ENCODE measurements at regions not wholly inside any gene's neighbourhood (a gene's known extent, or its start where the extent isn't known, plus 50 kb on each side); places are given as distances from the start of the nearest gene placed in this dataset.

- no peak for DNase-seq (ENCODE audit: low spot score)
Measured at GRCh38 chr13:88592105-88592504, 920.9 kb downstream of the SLITRK5 start.

GRCh38 chr13:88601949-88602348, 930.8 kb downstream of the SLITRK5 start:
- DNase-seq (ENCODE audit: low spot score): no peak

GRCh38 chr13:88602786-88603777, 931.9 kb downstream of the SLITRK5 start:
- no peak for DNase-seq (ENCODE audit: low spot score)

- DNase-seq (ENCODE audit: low spot score): no peak
Measured at GRCh38 chr13:88617176-88617575, 946.0 kb downstream of the SLITRK5 start.

GRCh38 chr13:88622362-88622973, 951.3 kb downstream of the SLITRK5 start:
- DNase-seq (ENCODE audit: low spot score): no peak

GRCh38 chr13:88623150-88623549, 952.0 kb downstream of the SLITRK5 start:
- DNase-seq (ENCODE audit: low spot score): no peak

- DNase-seq (ENCODE audit: low spot score): no peak
Measured at GRCh38 chr13:88627071-88627470, 955.9 kb downstream of the SLITRK5 start.

GRCh38 chr13:88628882-88629281, 957.7 kb downstream of the SLITRK5 start:
- no peak for DNase-seq (ENCODE audit: low spot score)

- DNase-seq (ENCODE audit: low spot score): no peak
Measured at GRCh38 chr13:88637935-88638334, 966.8 kb downstream of the SLITRK5 start.

- no peak for DNase-seq (ENCODE audit: low spot score)
Measured at GRCh38 chr13:88643233-88643632, 972.1 kb downstream of the SLITRK5 start.

- no peak for DNase-seq (ENCODE audit: low spot score)
Measured at GRCh38 chr13:88648598-88649373, 977.6 kb downstream of the SLITRK5 start.

GRCh38 chr13:88649855-88650254, 978.7 kb downstream of the SLITRK5 start:
- no peak for DNase-seq (ENCODE audit: low spot score)

GRCh38 chr13:88651531-88651930, 980.4 kb downstream of the SLITRK5 start:
- DNase-seq (ENCODE audit: low spot score): no peak

- DNase-seq (ENCODE audit: low spot score): no peak
Measured at GRCh38 chr13:88656751-88657150, 985.6 kb downstream of the SLITRK5 start.

GRCh38 chr13:88670509-88670908, 999.3 kb downstream of the SLITRK5 start:
- DNase-seq (ENCODE audit: low spot score): no peak

GRCh38 chr13:88674841-88675240, 1003.7 kb downstream of the SLITRK5 start:
- DNase-seq (ENCODE audit: low spot score): no peak

- no peak for DNase-seq (ENCODE audit: low spot score)
Measured at GRCh38 chr13:88675347-88675996, 1004.3 kb downstream of the SLITRK5 start.

- DNase-seq (ENCODE audit: low spot score): no peak
Measured at GRCh38 chr13:88676016-88676415, 1004.8 kb downstream of the SLITRK5 start.

- no peak for DNase-seq (ENCODE audit: low spot score)
Measured at GRCh38 chr13:88685459-88685858, 1014.3 kb downstream of the SLITRK5 start.

- no peak for DNase-seq (ENCODE audit: low spot score)
Measured at GRCh38 chr13:88701551-88701950, 1030.4 kb downstream of the SLITRK5 start.

- no peak for DNase-seq (ENCODE audit: low spot score)
Measured at GRCh38 chr13:88704600-88705275, 1033.6 kb downstream of the SLITRK5 start.

Measured in COLO829 (cell line).